ENCODE measurements at regions not wholly inside any gene's neighbourhood (a gene's known extent, or its start where the extent isn't known, plus 50 kb on each side); places are given as distances from the start of the nearest gene placed in this dataset.

DNA sequence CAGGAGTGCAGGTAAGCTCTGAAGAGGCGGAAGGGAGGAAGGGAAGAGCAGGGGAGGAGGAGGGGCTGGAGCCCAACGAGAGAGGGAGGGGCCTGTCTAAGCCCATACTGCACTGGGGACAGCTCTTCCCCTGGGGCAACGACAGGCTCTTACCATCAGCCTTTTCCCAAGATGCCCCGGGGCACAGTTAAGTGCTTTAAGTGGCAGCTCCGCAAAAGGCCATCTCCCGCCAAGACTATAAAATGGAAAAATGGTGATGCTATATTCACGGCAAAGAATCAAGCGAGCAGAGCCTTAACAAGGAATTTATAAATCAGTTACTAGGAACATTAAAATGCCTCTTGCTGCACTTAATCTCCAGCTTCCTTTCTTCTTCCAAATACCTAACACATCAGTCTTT, 110.2 kb upstream of the NLRP1 start:
- no peak for DNase-seq (ENCODE audit: low spot score)

- DNase-seq (ENCODE audit: low spot score), result no peak
These were observed 111.2 kb upstream of the NLRP1 start for GRCh38 chr17:5695480-5695879.

DNA sequence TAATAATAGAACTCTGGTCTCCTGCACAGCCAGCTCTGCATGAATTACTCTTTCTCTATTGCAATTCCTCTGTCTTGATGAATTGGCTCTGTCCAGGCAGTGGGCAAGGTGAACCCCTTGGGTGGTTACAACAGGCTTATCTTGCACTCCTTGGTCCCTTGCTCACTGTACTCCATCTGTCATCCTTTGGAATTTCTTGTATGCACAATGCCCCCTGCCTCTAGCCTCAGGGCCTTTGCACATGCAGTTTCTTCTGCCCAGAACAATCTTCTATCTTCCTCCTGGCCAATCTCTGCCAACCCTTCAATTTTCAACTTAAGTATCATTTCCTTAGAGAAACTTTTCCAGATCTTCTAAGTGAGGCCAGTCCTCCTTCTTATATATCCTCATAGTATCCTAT, 114.7 kb upstream of the NLRP1 start:
- no peak for DNase-seq (ENCODE audit: low spot score)

- DNase-seq (ENCODE audit: low spot score), result no peak
These were observed 115.5 kb upstream of the NLRP1 start for GRCh38 chr17:5699814-5700213.

GRCh38 chr17:5700745-5701144, 116.4 kb upstream of the NLRP1 start:
- DNase-seq (ENCODE audit: low spot score), result no peak

DNA sequence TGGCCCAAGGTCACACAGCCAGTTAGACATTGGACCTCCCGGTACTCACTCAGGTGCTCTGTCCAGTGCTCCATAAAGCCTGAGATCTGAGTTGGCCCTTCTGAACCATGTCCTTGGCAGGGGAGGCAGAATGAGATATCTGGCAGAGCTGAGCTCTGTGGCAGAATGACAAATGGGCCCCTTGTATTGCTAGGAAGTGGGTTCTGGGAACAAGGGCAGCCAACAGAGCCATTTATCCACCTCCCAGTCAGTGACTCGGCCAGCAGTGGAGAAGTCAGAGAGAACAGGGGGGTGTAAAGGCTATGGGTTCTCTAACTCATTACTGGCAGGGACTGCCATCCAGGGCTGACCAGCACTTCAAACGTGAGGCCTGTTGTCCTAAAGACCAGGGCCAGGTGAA, 117.1 kb upstream of the NLRP1 start:
- DNase-seq (ENCODE audit: low spot score), result no peak

DNA sequence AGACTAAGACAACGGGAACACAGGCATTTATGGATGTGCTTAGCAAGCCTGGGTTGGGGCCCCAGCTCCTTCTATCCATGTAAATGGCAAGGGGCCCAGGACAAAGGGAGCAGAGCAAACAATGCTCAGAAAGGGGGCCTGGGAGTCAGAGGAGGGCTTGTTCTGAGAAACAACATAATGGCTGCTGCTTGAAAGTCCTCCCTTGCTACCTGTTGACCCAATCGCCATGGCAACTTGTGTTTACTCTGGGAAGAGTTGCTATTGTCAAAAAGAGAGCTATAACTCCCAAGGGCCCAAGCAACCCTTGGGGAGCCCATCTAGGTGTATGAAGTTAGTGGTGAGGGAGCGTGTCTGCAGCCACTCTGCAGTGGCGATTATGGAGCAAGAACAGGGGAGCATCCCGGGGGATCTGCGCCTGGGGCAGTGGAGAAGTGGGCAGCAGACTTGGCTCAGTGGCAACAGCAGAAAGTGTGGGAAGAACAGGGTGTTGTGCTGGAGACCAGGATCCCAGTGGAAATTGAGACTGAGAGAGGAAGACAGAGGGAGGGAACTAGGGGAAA, 118.7 kb upstream of the NLRP1 start:
- no peak for DNase-seq (ENCODE audit: low spot score)

- no peak for DNase-seq (ENCODE audit: low spot score)
These were observed 119.4 kb upstream of the NLRP1 start for GRCh38 chr17:5703736-5704135.

GRCh38 chr17:5705081-5705875, 121.0 kb upstream of the NLRP1 start:
- DNase-seq (ENCODE audit: low spot score), result peak; percentile 8

DNA sequence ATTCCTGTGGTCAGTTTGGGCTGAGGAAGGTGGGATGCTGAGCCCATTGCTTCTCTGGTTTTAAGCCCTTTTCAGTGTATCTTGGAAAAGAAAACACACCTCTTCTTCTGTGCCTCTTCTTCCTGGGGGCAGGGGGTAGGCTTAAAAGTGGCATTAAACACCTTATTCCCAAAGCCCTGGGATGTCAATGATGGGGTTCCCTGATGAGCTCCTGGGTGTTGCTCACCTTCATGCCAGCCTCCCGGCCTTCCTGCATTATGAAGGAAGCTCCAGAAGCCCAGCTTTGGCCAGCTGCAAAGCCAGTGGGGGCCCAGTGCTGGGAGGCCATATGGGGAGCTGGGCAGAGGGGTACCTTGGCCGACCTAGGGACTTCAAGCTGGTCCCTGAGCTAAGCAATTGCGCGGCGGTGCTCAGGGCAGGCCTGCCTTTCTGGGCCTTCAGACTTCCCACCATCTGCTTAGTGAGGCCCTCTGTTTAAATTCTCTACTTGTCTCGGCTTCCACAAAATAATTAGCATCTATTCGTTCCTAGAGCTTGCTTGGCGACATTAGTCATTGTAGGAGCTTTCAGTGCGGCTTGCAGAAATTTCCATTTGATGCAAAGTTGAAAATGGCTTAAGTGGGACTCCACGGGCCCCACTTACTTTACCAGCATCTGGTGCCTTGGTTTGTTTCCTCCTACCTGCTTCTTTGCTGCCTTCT, 121.7 kb upstream of the NLRP1 start:
- no peak for DNase-seq (ENCODE audit: low spot score)

- DNase-seq (ENCODE audit: low spot score), result peak; percentile 58
These were observed 122.4 kb upstream of the NLRP1 start for GRCh38 chr17:5706577-5707210.

DNA sequence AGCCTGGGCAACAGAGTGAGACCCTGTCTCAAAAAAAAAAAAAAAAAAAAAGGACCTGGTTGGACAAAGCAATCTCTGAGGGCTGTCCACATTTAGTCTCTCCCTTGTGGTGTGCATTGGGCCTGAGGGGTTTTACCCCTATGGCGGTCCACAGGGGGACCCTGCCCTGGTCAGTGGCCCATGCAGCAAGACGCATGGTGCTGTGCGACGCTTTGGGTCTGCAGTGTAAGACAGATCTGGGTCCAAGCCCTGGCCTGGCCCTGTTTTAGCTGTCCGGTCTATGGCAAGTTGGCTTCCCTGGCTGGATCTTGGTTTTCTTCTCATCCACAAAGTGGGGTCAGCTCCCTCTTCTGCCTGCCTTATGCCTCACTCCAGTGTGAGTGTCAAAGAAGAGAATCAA, 123.2 kb upstream of the NLRP1 start:
- DNase-seq (ENCODE audit: low spot score), result no peak

DNA sequence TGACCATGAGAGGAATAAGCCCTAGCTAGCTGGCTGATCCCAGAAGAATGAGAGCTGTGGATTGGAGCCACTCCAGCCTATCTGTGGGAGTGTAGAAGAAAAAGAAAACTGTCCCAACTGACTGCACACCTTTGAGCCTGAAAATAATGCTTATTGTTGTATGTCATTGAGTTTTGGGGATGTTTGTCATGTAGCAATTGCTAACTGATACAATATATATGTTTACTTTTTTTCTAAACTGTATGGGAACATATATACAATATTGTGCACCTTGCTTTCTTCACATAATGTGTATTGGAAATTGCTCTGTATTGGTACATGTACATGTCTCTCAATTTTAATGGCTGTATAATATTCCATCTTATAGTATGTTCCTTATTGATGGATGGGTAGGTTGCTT, 124.0 kb upstream of the NLRP1 start:
- DNase-seq (ENCODE audit: low spot score), result no peak

DNA sequence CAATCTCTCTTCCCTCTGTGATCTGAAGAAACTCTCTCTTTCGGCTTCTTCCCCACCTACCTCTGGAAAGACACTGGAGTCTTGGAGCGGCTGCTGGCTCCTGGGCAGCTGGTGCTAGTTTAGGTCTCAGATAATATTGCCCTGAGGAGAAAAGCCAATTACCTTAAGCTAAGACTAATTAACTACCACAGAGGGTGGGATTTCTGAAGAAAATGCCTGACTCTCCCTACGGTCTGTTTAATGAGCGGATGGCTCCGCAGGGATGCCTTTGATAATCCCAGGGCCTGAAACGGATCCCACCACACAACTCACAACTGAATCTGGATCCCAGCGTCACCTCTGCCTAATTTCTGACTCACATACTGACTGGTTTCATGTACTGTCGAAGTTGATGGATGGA, 127.0 kb upstream of the NLRP1 start:
- DNase-seq (ENCODE audit: low spot score), result no peak

DNA sequence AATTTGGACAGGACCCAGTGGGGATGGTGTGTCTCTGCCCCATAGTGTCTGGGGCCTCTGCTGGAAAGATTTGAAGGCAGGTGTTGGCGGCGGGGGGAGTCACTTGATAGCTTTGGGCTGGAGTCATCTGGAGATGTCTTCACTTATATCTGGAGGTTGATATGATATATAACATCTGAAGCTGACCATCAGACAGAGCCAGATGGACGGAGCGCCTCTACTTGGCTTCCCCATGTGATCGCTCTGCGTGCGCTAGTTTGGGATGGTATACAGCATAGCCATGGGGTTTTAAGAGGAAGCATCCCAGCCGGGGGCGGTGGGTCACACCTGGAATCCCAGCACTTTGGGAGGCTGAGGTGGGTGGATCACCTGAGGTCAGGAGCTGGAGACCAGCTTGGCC, 130.7 kb upstream of the NLRP1 start:
- no peak for DNase-seq (ENCODE audit: low spot score)

- DNase-seq (ENCODE audit: low spot score), result no peak
These were observed 131.2 kb upstream of the NLRP1 start for GRCh38 chr17:5715478-5715877.

GRCh38 chr17:5718726-5719125, 134.4 kb upstream of the NLRP1 start:
- no peak for DNase-seq (ENCODE audit: low spot score)

GRCh38 chr17:5719976-5720375, 135.7 kb upstream of the NLRP1 start:
- no peak for DNase-seq (ENCODE audit: low spot score)

DNA sequence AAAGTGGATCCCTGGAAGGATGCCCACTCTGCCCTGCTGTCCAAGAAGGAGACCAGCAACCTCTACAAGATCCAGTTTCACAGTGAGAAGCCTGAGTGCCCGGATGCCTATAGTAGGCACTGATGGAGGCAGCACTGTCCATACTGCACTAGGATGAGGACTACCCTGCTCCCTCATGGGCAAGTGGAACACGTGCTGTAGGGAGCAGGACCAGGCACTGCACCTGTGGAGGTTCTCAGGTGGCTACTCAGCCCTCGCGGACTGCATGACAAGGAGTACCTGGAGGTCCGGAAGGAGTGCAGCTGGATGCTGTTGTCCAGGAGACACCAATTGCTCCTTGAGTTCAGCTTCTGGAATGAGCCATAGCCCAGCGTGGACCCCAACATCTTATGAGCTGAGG, 146.1 kb upstream of the NLRP1 start:
- no peak for DNase-seq (ENCODE audit: low spot score)

DNA sequence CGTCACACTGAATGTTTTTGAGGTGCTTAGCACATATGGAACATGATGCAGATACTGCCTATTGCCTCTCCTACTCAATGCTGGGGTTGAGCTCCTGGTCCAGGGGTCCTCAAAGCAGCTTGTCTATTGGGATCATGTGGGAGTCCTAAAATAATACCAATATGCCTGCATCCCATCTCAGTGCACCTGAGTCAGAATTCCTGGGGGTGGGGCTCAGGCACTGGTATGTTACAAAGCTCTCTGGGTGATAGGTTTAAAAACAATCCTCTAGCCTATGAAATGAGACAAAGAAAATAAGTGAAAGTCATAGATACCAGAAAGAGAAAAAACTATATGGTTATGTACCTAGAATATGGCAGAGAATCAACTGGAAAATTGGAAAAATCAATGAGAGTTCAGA, 156.6 kb upstream of the NLRP1 start:
- no peak for DNase-seq (ENCODE audit: low spot score)

- DNase-seq (ENCODE audit: low spot score), result no peak
These were observed 157.5 kb upstream of the NLRP1 start for GRCh38 chr17:5741810-5742209.

- no peak for DNase-seq (ENCODE audit: low spot score)
These were observed 161.0 kb upstream of the NLRP1 start for GRCh38 chr17:5745111-5745813.

All from COLO829 (cell line).